ENCODE measurements at regions not wholly inside any gene's neighbourhood (a gene's known extent, or its start where the extent isn't known, plus 50 kb on each side); places are given as distances from the start of the nearest gene placed in this dataset.

GRCh38 chr2:20513946-20514345 is 67.1 kb downstream of the RHOB start (continued):
- no peak for TF ChIP-seq FOSB (CRISPR knock-in tag; IDR thresholded peaks at IDR 0.05)
- TF ChIP-seq EHF (CRISPR knock-in tag; IDR thresholded peaks at IDR 0.05): no peak
- no peak for TF ChIP-seq EHMT2 (IDR thresholded peaks at IDR 0.05; ENCODE audit: low read depth)
- TF ChIP-seq EP300 (IDR thresholded peaks at IDR 0.05): no peak

GRCh38 chr2:20514596-20515269 is 67.9 kb downstream of the RHOB start:
- WGBS (ENCODE audit: missing lambda C conversion rate): 59% methylated on average over 8 of the region's 8 CpGs
- Histone ChIP-seq H3K4me1 (peaks cover 27% of the 10 kb centered on the region), H3K4me2 (peak overlapping the region; percentile 1; the same call in 1 of the 3 replicates), H3K27ac (peak overlapping the region; percentile 19 to 47; a peak in 5 of 6 replicates), H3K9me3 (no peaks in the 10 kb centered on the region), H3K4me3 (no peak overlapping the region)
- CTCF ChIA-PET: interaction anchor here (2.8 kb wide), 1 partner anchor 17 kb away, joined by 11 read pairs; no protein-coding TSS in a partner anchor
- ATAC-seq (peak; percentile 55 to 61; a peak in 4 of 6 replicates), FAIRE-seq (no peak), DNase-seq (ENCODE audit: low read depth in 1 of 2, low spot score in 1 of 2) (peak in 1 of 2 experiments; percentile 44)
- TF ChIP-seq FOSL2 (IDR thresholded peaks at IDR 0.05) (no peak), FOSL2 (CRISPR knock-in tag; IDR thresholded peaks at IDR 0.05) (peak; percentile 41), BCL3 (IDR thresholded peaks at IDR 0.05) (no peak), NPAS2 (CRISPR knock-in tag; IDR thresholded peaks at IDR 0.05; ENCODE audit: borderline replicate concordance) (no peak), HOXB13 (CRISPR knock-in tag; IDR thresholded peaks at IDR 0.05; ENCODE audit: low read depth) (no peak), PBX3 (IDR thresholded peaks at IDR 0.05) (no peak), CBX8 (IDR thresholded peaks at IDR 0.05) (no peak), MAFK (IDR thresholded peaks at IDR 0.05; ENCODE audit: partially characterized antibody) (no peak), CHD4 (IDR thresholded peaks at IDR 0.05; ENCODE audit: borderline replicate concordance) (no peak), MAZ (IDR thresholded peaks at IDR 0.05; ENCODE audit: borderline replicate concordance, low read depth, low read length) (no peak)
- POLR2A ChIA-PET: interaction anchor here (0.7 kb wide), 1 partner anchor 68 kb away, joined by 3 read pairs; the partner anchor contains the start of gene RHOB

GRCh38 chr2:20515290-20516220 is 68.7 kb downstream of the RHOB start:
- Histone ChIP-seq H3K4me3 (no peak overlapping the region), H3K4me1 (peaks cover 19% of the 10 kb centered on the region), H3K9me3 (no peaks in the 10 kb centered on the region), H3K27ac (peak overlapping the region; percentile 19 to 47; a peak in 4 of 6 replicates), H3K4me2 (no peak overlapping the region)
- peak in 1 of 2 experiments; percentile 14; a peak in 1 of 6 replicates for ATAC-seq
- ChIA-PET CTCF (interaction anchor here (1.0 to 1.6 kb wide), 2 partner anchors 9 to 10 kb away, joined by 3 to 5 read pairs; no protein-coding TSS in a partner anchor), POLR2A (interaction anchor here (1.0 kb wide), 1 partner anchor 68 kb away, joined by 3 read pairs; no protein-coding TSS in a partner anchor)
- no peak for FAIRE-seq
- WGBS (ENCODE audit: missing lambda C conversion rate): 84% methylated on average over 14 of the region's 14 CpGs
- DNase-seq (ENCODE audit: low read depth in 1 of 2, low spot score in 1 of 2): no peak
- TF ChIP-seq USF2 (IDR thresholded peaks at IDR 0.05): peak; percentile 28
- TF ChIP-seq CEBPB (IDR thresholded peaks at IDR 0.05): no peak

All from A549 (cell line).